ENCODE measurements at regions not wholly inside any gene's neighbourhood (a gene's known extent, or its start where the extent isn't known, plus 50 kb on each side); places are given as distances from the start of the nearest gene placed in this dataset.

- TF ChIP-seq POLR2AphosphoS5 (IDR thresholded peaks at IDR 0.05; ENCODE audit: borderline replicate concordance, low read depth, low read length) (no peak), EZH2 (IDR thresholded peaks at IDR 0.05) (no peak), FOXP2 (optimal IDR thresholded peaks at IDR 0.05; ENCODE audit: control extremely low read depth, extremely low read length, insufficient read depth) (no peak)
Observed at GRCh38 chr12:92462527-92462926, 240.3 kb upstream of the PLEKHG7 start.
